ENCODE measurements at regions not wholly inside any gene's neighbourhood (a gene's known extent, or its start where the extent isn't known, plus 50 kb on each side); places are given as distances from the start of the nearest gene placed in this dataset.
A peak's percentile ranks its signal among the peaks of the same experiment; 100 is the strongest.

- no peak overlapping the region for H3K27ac ChIP-seq (ENCODE audit: insufficient read depth, low read length)
- H3K9ac ChIP-seq (ENCODE audit: insufficient read depth, low read length), result no peak overlapping the region
- H3K27me3 ChIP-seq (ENCODE audit: control insufficient read depth, insufficient read depth, low read length), result peaks cover 3% of the 10 kb centered on the region
- no peak for TF ChIP-seq CTCF (conservative IDR thresholded peaks at IDR 0.05 in 1 of 2, IDR thresholded peaks at IDR 0.05 in 1 of 2; ENCODE audit: low read depth in 1 of 2, low read length in 2 of 2)
- TF ChIP-seq EZH2 (IDR thresholded peaks at IDR 0.05; ENCODE audit: low read length, missing control alignments), result no peak
- no peak overlapping the region for H2AFZ ChIP-seq (ENCODE audit: low read length)
- no peak overlapping the region for H3K4me2 ChIP-seq (ENCODE audit: extremely low read depth, insufficient read depth, low read length)
- H3K9me3 ChIP-seq (ENCODE audit: control insufficient read depth, insufficient read depth, low read depth, low read length), result no peaks in the 10 kb centered on the region
- H3K36me3 ChIP-seq (ENCODE audit: control insufficient read depth, insufficient read depth, low read length), result no peaks in the 10 kb centered on the region
- no peaks in the 10 kb centered on the region for H4K20me1 ChIP-seq (ENCODE audit: control insufficient read depth, extremely low read depth, insufficient read depth, low read length)
- peak in 1 of 2 donors; percentile 40 for DNase-seq (ENCODE audit: low read depth in 2 of 2)
- H3K79me2 ChIP-seq (ENCODE audit: control insufficient read depth, insufficient read depth, low read length), result no peaks in the 10 kb centered on the region
- H3K4me1 ChIP-seq (ENCODE audit: control insufficient read depth, extremely low read depth, insufficient read depth, low read length), result no peaks in the 10 kb centered on the region
- H3K4me3 ChIP-seq (replicated peaks in 1 of 4; ENCODE audit: control extremely low read depth in 1 of 4, insufficient read depth in 1 of 4, low read depth in 3 of 4, low read length in 4 of 4), result no peak overlapping the region
Measured at GRCh38 chr10:93186653-93187052, 113.0 kb downstream of the CYP26A1 start.

GRCh38 chr10:93189944-93190343, 116.3 kb downstream of the CYP26A1 start:
- Histone ChIP-seq H3K27me3 (ENCODE audit: control insufficient read depth, insufficient read depth, low read length) (peaks cover 7% of the 10 kb centered on the region), H2AFZ (ENCODE audit: low read length) (no peak overlapping the region), H3K79me2 (ENCODE audit: control insufficient read depth, insufficient read depth, low read length) (no peaks in the 10 kb centered on the region), H3K4me1 (ENCODE audit: control insufficient read depth, extremely low read depth, insufficient read depth, low read length) (no peaks in the 10 kb centered on the region), H4K20me1 (ENCODE audit: control insufficient read depth, extremely low read depth, insufficient read depth, low read length) (no peaks in the 10 kb centered on the region), H3K4me2 (ENCODE audit: extremely low read depth, insufficient read depth, low read length) (no peak overlapping the region), H3K9me3 (ENCODE audit: control insufficient read depth, insufficient read depth, low read depth, low read length) (no peaks in the 10 kb centered on the region), H3K27ac (ENCODE audit: insufficient read depth, low read length) (no peak overlapping the region), H3K36me3 (ENCODE audit: control insufficient read depth, insufficient read depth, low read length) (no peaks in the 10 kb centered on the region), H3K9ac (ENCODE audit: insufficient read depth, low read length) (no peak overlapping the region), H3K4me3 (replicated peaks in 1 of 4; ENCODE audit: control extremely low read depth in 1 of 4, insufficient read depth in 1 of 4, low read depth in 3 of 4, low read length in 4 of 4) (no peak overlapping the region)
- no peak for TF ChIP-seq CTCF (conservative IDR thresholded peaks at IDR 0.05 in 1 of 2, IDR thresholded peaks at IDR 0.05 in 1 of 2; ENCODE audit: low read depth in 1 of 2, low read length in 2 of 2)
- no peak for TF ChIP-seq EZH2 (IDR thresholded peaks at IDR 0.05; ENCODE audit: low read length, missing control alignments)
- no peak for DNase-seq (ENCODE audit: low read depth in 2 of 2)

GRCh38 chr10:93190372-93190771, 116.7 kb downstream of the CYP26A1 start:
- Histone ChIP-seq H3K27ac (ENCODE audit: insufficient read depth, low read length) (no peak overlapping the region), H3K79me2 (ENCODE audit: control insufficient read depth, insufficient read depth, low read length) (no peaks in the 10 kb centered on the region), H3K36me3 (ENCODE audit: control insufficient read depth, insufficient read depth, low read length) (no peaks in the 10 kb centered on the region), H3K9me3 (ENCODE audit: control insufficient read depth, insufficient read depth, low read depth, low read length) (no peaks in the 10 kb centered on the region), H3K4me3 (replicated peaks in 1 of 4; ENCODE audit: control extremely low read depth in 1 of 4, insufficient read depth in 1 of 4, low read depth in 3 of 4, low read length in 4 of 4) (no peak overlapping the region), H2AFZ (ENCODE audit: low read length) (no peak overlapping the region), H3K9ac (ENCODE audit: insufficient read depth, low read length) (no peak overlapping the region), H4K20me1 (ENCODE audit: control insufficient read depth, extremely low read depth, insufficient read depth, low read length) (no peaks in the 10 kb centered on the region), H3K27me3 (ENCODE audit: control insufficient read depth, insufficient read depth, low read length) (peaks cover 7% of the 10 kb centered on the region), H3K4me2 (ENCODE audit: extremely low read depth, insufficient read depth, low read length) (no peak overlapping the region), H3K4me1 (ENCODE audit: control insufficient read depth, extremely low read depth, insufficient read depth, low read length) (no peaks in the 10 kb centered on the region)
- DNase-seq (ENCODE audit: low read depth in 2 of 2), result no peak
- TF ChIP-seq CTCF (conservative IDR thresholded peaks at IDR 0.05 in 1 of 2, IDR thresholded peaks at IDR 0.05 in 1 of 2; ENCODE audit: low read depth in 1 of 2, low read length in 2 of 2), result no peak
- TF ChIP-seq EZH2 (IDR thresholded peaks at IDR 0.05; ENCODE audit: low read length, missing control alignments), result no peak
